OCI-LY1 (cell line): ENCODE measurements at regions not wholly inside any gene's neighbourhood (a gene's known extent, or its start where the extent isn't known, plus 50 kb on each side); places are given as distances from the start of the nearest gene placed in this dataset.

Experiments used
- CTCF ChIP-seq: fragments of 200-600 bp; sonication (generic), shearing (Covaris generic); IDR thresholded peaks from 2 replicates; pipeline ENCODE4 v1.5.1; 2017; ENCODE audit warnings: mild to moderate bottlenecking, antibody characterized with exemption, low read length, moderate library complexity, mixed read lengths
- EZH2 ChIP-seq: fragments of 200-600 bp; sonication (generic), shearing (Covaris generic); IDR thresholded peaks from 2 replicates; pipeline ENCODE4 v1.8.0; 2017; ENCODE audit warnings: borderline replicate concordance, mixed run types, mild to moderate bottlenecking, antibody characterized with exemption, low read length, moderate library complexity, mixed read lengths

DNA sequence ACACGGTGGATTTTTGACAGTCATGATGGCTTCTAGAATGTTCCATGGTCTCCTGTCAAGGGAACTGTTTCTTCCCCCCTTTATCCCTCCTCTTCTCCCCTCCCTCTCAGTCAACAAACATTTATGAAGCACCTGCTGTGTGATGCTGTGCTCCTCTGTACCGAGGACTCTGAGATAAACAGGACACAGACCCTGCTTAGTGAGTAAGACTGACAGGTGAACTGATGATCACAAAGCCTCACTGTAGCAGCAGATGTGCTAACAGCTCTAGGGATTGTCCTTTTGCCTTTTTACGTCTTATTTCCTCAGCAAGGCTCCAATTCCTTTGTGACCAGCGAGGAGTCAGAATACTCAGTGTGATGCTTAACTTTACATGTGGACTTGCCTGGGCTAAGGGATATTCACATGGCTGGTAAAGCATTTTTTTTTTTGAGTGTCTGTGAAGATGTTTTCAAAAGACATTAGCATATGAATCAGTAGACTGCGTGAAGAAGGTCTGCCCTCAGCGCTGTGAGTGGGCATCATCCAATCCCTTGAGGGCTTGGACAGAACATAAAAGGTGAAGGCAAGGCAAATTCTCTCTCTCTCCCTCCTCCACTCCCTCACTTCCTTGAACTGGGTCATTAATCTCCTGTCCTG lies 170.1 kb downstream of the ADRA2A start:
- TF ChIP-seq CTCF (no peak), EZH2 (no peak)
